CD4-positive, alpha-beta T cell treated with Interferon gamma for 1 hour (primary cell): ENCODE measurements at regions not wholly inside any gene's neighbourhood (a gene's known extent, or its start where the extent isn't known, plus 50 kb on each side); places are given as distances from the start of the nearest gene placed in this dataset.
"Not testable (repeated sequence)": the region's sequence is repeated elsewhere in the genome, so short reads cannot be mapped to it uniquely, and the experiment has no call there.

Experiments used
- DNase-seq: peaks from one replicate; pipeline ENCODE4 v3.0.0-alpha.2; 2020

GRCh38 chr7:34337163-34337562, 320.9 kb upstream of the NPSR1 start:
- no peak for DNase-seq

GRCh38 chr7:34338961-34339526, 319.0 kb upstream of the NPSR1 start:
- no peak for DNase-seq

- DNase-seq = no peak
These were observed 316.7 kb upstream of the NPSR1 start for GRCh38 chr7:34341326-34341725.

GRCh38 chr7:34342387-34342786, 315.6 kb upstream of the NPSR1 start:
- DNase-seq = no peak

GRCh38 chr7:34343667-34344066, 314.4 kb upstream of the NPSR1 start:
- no peak for DNase-seq

- no peak for DNase-seq
These were observed 304.0 kb upstream of the NPSR1 start for GRCh38 chr7:34354011-34354410.

- no peak for DNase-seq
These were observed 303.1 kb upstream of the NPSR1 start for GRCh38 chr7:34354899-34355298.

GRCh38 chr7:34357068-34357467, 300.9 kb upstream of the NPSR1 start:
- no peak for DNase-seq

- no peak for DNase-seq
These were observed 300.1 kb upstream of the NPSR1 start for GRCh38 chr7:34357946-34358345.

- DNase-seq = not testable (repeated sequence)
These were observed 299.4 kb upstream of the NPSR1 start for GRCh38 chr7:34358578-34358977.

- no peak for DNase-seq
These were observed 296.3 kb upstream of the NPSR1 start for GRCh38 chr7:34361663-34362250.

GRCh38 chr7:34362621-34363020, 295.4 kb upstream of the NPSR1 start:
- no peak for DNase-seq

- DNase-seq = no peak
These were observed 293.9 kb upstream of the NPSR1 start for GRCh38 chr7:34364130-34364529.

GRCh38 chr7:34365011-34365410, 293.0 kb upstream of the NPSR1 start:
- no peak for DNase-seq

- no peak for DNase-seq
These were observed 292.4 kb upstream of the NPSR1 start for GRCh38 chr7:34365611-34366010.

GRCh38 chr7:34371922-34372321, 286.1 kb upstream of the NPSR1 start:
- no peak for DNase-seq

- DNase-seq = no peak
These were observed 284.1 kb upstream of the NPSR1 start for GRCh38 chr7:34373940-34374339.

GRCh38 chr7:34382166-34382893, 275.7 kb upstream of the NPSR1 start:
- DNase-seq = no peak

- DNase-seq = no peak
These were observed 272.6 kb upstream of the NPSR1 start for GRCh38 chr7:34385384-34385783.

- DNase-seq = no peak
These were observed 268.5 kb upstream of the NPSR1 start for GRCh38 chr7:34389332-34390078.

- DNase-seq = no peak
These were observed 267.9 kb upstream of the NPSR1 start for GRCh38 chr7:34390103-34390502.

- no peak for DNase-seq
These were observed 265.0 kb upstream of the NPSR1 start for GRCh38 chr7:34392972-34393371.

GRCh38 chr7:34396437-34397064, 261.5 kb upstream of the NPSR1 start:
- DNase-seq = no peak
